Breast epithelium (tissue), 3 donors: ENCODE measurements at regions not wholly inside any gene's neighbourhood (a gene's known extent, or its start where the extent isn't known, plus 50 kb on each side); places are given as distances from the start of the nearest gene placed in this dataset.
"Not testable (repeated sequence)": the region's sequence is repeated elsewhere in the genome, so short reads cannot be mapped to it uniquely, and the experiment has no call there.

Source experiments
- POLR2A ChIP-seq: fragments of 450-650 bp; IDR thresholded peaks from one replicate; pipeline ENCODE4 v1.6.1; 2016; ENCODE audit warnings: antibody characterized with exemption, mild to moderate bottlenecking, moderate library complexity
- TF ChIP-seq, protein P1 (sequence below), 3 donors: fragments of 450-650 bp; IDR thresholded peaks; one replicate each; pipeline ENCODE4 v1.5.1; 2016 to 2017; ENCODE audit warnings: antibody characterized with exemption in 3 of 3, mild to moderate bottlenecking in 3 of 3, moderate library complexity in 3 of 3

DNA sequence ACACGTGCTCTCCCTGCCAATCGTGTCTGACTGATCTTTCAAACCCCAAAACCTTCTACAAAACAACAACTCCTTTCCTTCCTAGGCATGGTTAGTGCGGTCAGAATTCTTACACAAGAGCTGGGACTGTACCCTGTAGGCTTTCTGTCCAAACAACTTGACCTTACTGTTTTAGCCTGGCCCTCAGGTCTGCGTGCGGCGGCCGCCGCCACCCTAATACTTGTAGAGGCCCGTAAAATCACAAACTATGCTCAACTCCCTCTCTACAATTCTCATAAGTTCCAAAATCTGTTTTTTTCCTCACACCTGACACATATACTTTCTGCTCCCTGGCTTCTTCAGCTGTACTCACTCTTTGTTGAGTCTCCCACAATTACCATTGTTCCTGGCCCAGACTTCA lies 814.3 kb upstream of the VRK2 start:
- TF ChIP-seq, protein P1, sequence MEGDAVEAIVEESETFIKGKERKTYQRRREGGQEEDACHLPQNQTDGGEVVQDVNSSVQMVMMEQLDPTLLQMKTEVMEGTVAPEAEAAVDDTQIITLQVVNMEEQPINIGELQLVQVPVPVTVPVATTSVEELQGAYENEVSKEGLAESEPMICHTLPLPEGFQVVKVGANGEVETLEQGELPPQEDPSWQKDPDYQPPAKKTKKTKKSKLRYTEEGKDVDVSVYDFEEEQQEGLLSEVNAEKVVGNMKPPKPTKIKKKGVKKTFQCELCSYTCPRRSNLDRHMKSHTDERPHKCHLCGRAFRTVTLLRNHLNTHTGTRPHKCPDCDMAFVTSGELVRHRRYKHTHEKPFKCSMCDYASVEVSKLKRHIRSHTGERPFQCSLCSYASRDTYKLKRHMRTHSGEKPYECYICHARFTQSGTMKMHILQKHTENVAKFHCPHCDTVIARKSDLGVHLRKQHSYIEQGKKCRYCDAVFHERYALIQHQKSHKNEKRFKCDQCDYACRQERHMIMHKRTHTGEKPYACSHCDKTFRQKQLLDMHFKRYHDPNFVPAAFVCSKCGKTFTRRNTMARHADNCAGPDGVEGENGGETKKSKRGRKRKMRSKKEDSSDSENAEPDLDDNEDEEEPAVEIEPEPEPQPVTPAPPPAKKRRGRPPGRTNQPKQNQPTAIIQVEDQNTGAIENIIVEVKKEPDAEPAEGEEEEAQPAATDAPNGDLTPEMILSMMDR (IDR thresholded peaks at IDR 0.05) = not testable (repeated sequence)
- TF ChIP-seq POLR2A = not testable (repeated sequence)
